GM12878 (cell line): ENCODE measurements at regions not wholly inside any gene's neighbourhood (a gene's known extent, or its start where the extent isn't known, plus 50 kb on each side); places are given as distances from the start of the nearest gene placed in this dataset.

Source experiments
- ATAC-seq: fragments of 200-7000 bp; cut with Tn5 transposase; 3 replicates; pipeline ENCODE4 v1.9.1; 2020; ENCODE audit warnings: mild to moderate bottlenecking, moderate library complexity
- BruUV-seq: library from RNA; stranded (reverse); fragments of 400-500 nt; replicated peaks from 2 replicates; lab custom pipeline; 2021; lab: Mats Ljungman, UMichigan
- CTCF ChIA-PET: fragments of 300-600 bp; sonication (Branson Sonifier 250); formaldehyde crosslinking; extraction: SDS; loops from one replicate; lab custom pipeline; 2021; ENCODE audit warnings: inconsistent platforms; lab: Yijun Ruan, JAX
- POLR2A ChIA-PET: fragments of 350-600 bp; formaldehyde crosslinking; extraction: SDS; loops from one replicate; lab custom pipeline; 2021; ENCODE audit warnings: inconsistent platforms; lab: Charles Lee
- RAD21 ChIA-PET: fragments of 300-600 bp; sonication (Branson Sonifier 250); formaldehyde crosslinking; loops from one replicate; lab custom pipeline; 2023; ENCODE audit warnings: antibody characterized with exemption; ENCODE audit not compliant: unreplicated experiment; lab: Charles Lee
- SMC1A ChIA-PET: fragments of 300-600 bp; sonication (Branson Sonifier 250); formaldehyde crosslinking; loops from one replicate; lab custom pipeline; 2023; ENCODE audit not compliant: unreplicated experiment, uncharacterized antibody; lab: Charles Lee
- DNase-seq: peaks from one replicate; pipeline ENCODE4 v3.0.0-alpha.2; 2011; ENCODE audit warnings: low read depth, low spot score
- FAIRE-seq: peaks from 3 replicates; lab custom pipeline; 2011; peaks lifted over from hg19 to GRCh38; lab: Jason Lieb, UNC
- H2AFZ ChIP-seq: 2 replicates; pipeline ENCODE4 v1.6.0; 2011; ENCODE audit warnings: low read depth, low read length, control low read depth; ENCODE audit not compliant: control insufficient read depth
- H3K27ac ChIP-seq: 2 replicates; pipeline ENCODE4 v1.5.1; 2011; ENCODE audit warnings: control low read depth; ENCODE audit not compliant: control insufficient read depth, insufficient read depth
- H3K27me3 ChIP-seq, 2 experiments: replicated peaks in 1 of 2; 2 replicates each; pipeline versions ENCODE4 v1.6.0 to v1.6.1; 2011; ENCODE audit warnings: low read length in 1 of 2; ENCODE audit not compliant: control insufficient read depth in 2 of 2, insufficient read depth in 2 of 2
- H3K36me3 ChIP-seq, 2 experiments: 2 replicates each; pipeline ENCODE4 v1.5.1; 2011; ENCODE audit warnings: low read length in 1 of 2; ENCODE audit not compliant: control insufficient read depth in 2 of 2, insufficient read depth in 2 of 2
- H3K4me1 ChIP-seq: 2 replicates; pipeline ENCODE4 v1.6.1; 2011; ENCODE audit warnings: mild to moderate bottlenecking, low read length, moderate library complexity, mixed read lengths; ENCODE audit not compliant: control insufficient read depth, insufficient read depth
- H3K4me2 ChIP-seq: 2 replicates; pipeline ENCODE4 v1.6.0; 2011; ENCODE audit warnings: control low read depth; ENCODE audit not compliant: control insufficient read depth, insufficient read depth
- H3K4me3 ChIP-seq: fragments of 200-600 bp; sonication (generic); 2 replicates; pipeline ENCODE4 v1.5.1; 2016
- H3K79me2 ChIP-seq: 2 replicates; pipeline ENCODE4 v1.6.0; 2011; ENCODE audit warnings: low read length; ENCODE audit not compliant: control insufficient read depth, insufficient read depth
- H3K9ac ChIP-seq: 2 replicates; pipeline ENCODE4 v1.8.0; 2011; ENCODE audit warnings: low read length, control low read depth, mixed read lengths; ENCODE audit not compliant: control insufficient read depth, insufficient read depth
- H3K9me3 ChIP-seq: replicated peaks from 3 replicates; pipeline ENCODE4 v1.5.1; 2011; ENCODE audit warnings: mild to moderate bottlenecking, low read length; ENCODE audit not compliant: control insufficient read depth, insufficient read depth
- H4K20me1 ChIP-seq: 2 replicates; pipeline ENCODE4 v1.6.0; 2011; ENCODE audit not compliant: control insufficient read depth, insufficient read depth
- BCL11A ChIP-seq: IDR thresholded peaks from 2 replicates; pipeline ENCODE4 v1.6.1; 2011; ENCODE audit warnings: low read depth, low read length
- BRCA1 ChIP-seq: IDR thresholded peaks from 2 replicates; pipeline ENCODE4 v1.6.1; 2011; ENCODE audit warnings: low read depth, low read length, improper control_type of control experiment
- FOS ChIP-seq: IDR thresholded peaks from 3 replicates; pipeline ENCODE4 v1.6.1; 2011; ENCODE audit warnings: borderline replicate concordance; ENCODE audit not compliant: insufficient read length; ENCODE audit errors: extremely low read depth
- GATAD2B ChIP-seq: fragments of 450-650 bp; conservative IDR thresholded peaks from 2 replicates; pipeline ENCODE4 v1.6.1; 2017; ENCODE audit warnings: low read depth, mild to moderate bottlenecking, moderate library complexity
- HDGF ChIP-seq: fragments of 450-650 bp; IDR thresholded peaks from 2 replicates; pipeline ENCODE4 v1.6.1; 2016; ENCODE audit warnings: antibody characterized with exemption
- IKZF1 ChIP-seq: fragments of 450-650 bp; conservative IDR thresholded peaks from 2 replicates; pipeline ENCODE4 v1.6.1; 2017; ENCODE audit warnings: antibody characterized with exemption, mild to moderate bottlenecking
- KAT2A ChIP-seq: conservative IDR thresholded peaks from 2 replicates; pipeline ENCODE4 v1.6.1; 2011; ENCODE audit warnings: low read depth, low read length; ENCODE audit not compliant: control insufficient read depth
- LARP7 ChIP-seq: fragments of 450-650 bp; IDR thresholded peaks from 2 replicates; pipeline ENCODE4 v1.6.1; 2017; ENCODE audit warnings: mild to moderate bottlenecking
- MEF2A ChIP-seq: IDR thresholded peaks from 2 replicates; pipeline ENCODE4 v1.6.1; 2011; ENCODE audit warnings: low read depth, mild to moderate bottlenecking, low read length, moderate library complexity; ENCODE audit not compliant: insufficient read depth
- NFIC ChIP-seq: IDR thresholded peaks from 2 replicates; pipeline ENCODE4 v1.6.1; 2012; ENCODE audit warnings: low read depth, mild to moderate bottlenecking, inconsistent platforms, low read length, moderate library complexity
- RBBP5 ChIP-seq: fragments of 200-600 bp; sonication (generic); conservative IDR thresholded peaks from 2 replicates; pipeline ENCODE4 v1.6.1; 2016
- SP1 ChIP-seq: IDR thresholded peaks from one replicate; pipeline ENCODE4 v1.6.1; 2011; ENCODE audit warnings: low read depth, low read length
- SUPT20H ChIP-seq: IDR thresholded peaks from 2 replicates; pipeline ENCODE4 v1.6.1; 2011; ENCODE audit warnings: low read depth, mild to moderate bottlenecking, low read length, moderate library complexity, borderline replicate concordance; ENCODE audit not compliant: control insufficient read depth
- WGBS: methylation state at CpG from one replicate; pipeline ENCODE4 v1.1.6; 2016; ENCODE audit warnings: low lambda C conversion rate; ENCODE audit not compliant: insufficient replicate concordance, insufficient coverage; ENCODE audit errors: missing lambda C conversion rate; 5-methylcytosine and 5-hydroxymethylcytosine counted together
- in situ Hi-C: fragments of 300-500 bp; cut with MboI; formaldehyde crosslinking; loops from 9 replicates; pipeline ENCODE4 v1.14.3; 2018; ENCODE audit warnings: mixed read lengths
- intact Hi-C: fragments of 100-400 bp; cut with micrococcal nuclease; formaldehyde crosslinking; loops from one replicate; pipeline ENCODE4 v1.14.2; 2022; ENCODE audit not compliant: unreplicated experiment
- TF ChIP-seq, protein P1 (sequence below): fragments of 450-650 bp; IDR thresholded peaks from 2 replicates; pipeline ENCODE4 v1.6.1; 2016; ENCODE audit warnings: mild to moderate bottlenecking
- TF ChIP-seq, protein P2 (sequence below): fragments of 450-650 bp; IDR thresholded peaks from 2 replicates; pipeline ENCODE4 v1.6.1; 2017; ENCODE audit warnings: mild to moderate bottlenecking

DNA sequence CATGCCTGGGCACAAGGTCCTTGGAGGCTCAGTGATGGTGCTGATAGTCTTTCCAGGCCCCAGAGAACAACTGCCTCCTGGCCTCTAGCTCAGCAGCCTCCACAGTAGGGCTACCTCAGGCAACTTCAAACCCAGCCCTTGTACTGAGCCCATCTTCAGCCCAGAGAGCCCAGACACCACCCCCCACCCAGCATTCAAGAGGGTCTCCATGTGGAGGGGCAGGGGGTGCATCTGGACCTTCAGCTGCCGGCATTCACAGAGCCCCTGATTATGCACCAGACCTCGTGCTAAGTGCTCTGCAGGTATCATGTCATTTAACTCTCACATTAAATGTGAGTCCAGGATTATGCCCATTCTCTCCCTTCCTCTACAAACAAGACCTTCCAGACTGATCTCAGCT is 197.0 kb upstream of the ZC3H12A start:
- Histone ChIP-seq H3K9ac (no peak overlapping the region), H3K4me2 (no peak overlapping the region), H3K79me2 (no peaks in the 10 kb centered on the region), H3K4me3 (no peak overlapping the region), H3K9me3 (no peaks in the 10 kb centered on the region; the same call in 2 of the 3 replicates), H3K4me1 (no peaks in the 10 kb centered on the region), H3K27ac (no peak overlapping the region), H3K36me3 (no peaks in the 10 kb centered on the region), H2AFZ (no peak overlapping the region), H4K20me1 (no peaks in the 10 kb centered on the region), H3K27me3 (no peaks in the 10 kb centered on the region; a peak in 2 of 4 replicates)
- WGBS, result 4% methylated on average over 2 of the region's 2 CpGs
- intact Hi-C loops (no loop called here), in situ Hi-C loops (no loop called here)
- TF ChIP-seq FOS, result no peak
- no peak for TF ChIP-seq IKZF1
- TF ChIP-seq BCL11A, result no peak
- TF ChIP-seq, protein P1, sequence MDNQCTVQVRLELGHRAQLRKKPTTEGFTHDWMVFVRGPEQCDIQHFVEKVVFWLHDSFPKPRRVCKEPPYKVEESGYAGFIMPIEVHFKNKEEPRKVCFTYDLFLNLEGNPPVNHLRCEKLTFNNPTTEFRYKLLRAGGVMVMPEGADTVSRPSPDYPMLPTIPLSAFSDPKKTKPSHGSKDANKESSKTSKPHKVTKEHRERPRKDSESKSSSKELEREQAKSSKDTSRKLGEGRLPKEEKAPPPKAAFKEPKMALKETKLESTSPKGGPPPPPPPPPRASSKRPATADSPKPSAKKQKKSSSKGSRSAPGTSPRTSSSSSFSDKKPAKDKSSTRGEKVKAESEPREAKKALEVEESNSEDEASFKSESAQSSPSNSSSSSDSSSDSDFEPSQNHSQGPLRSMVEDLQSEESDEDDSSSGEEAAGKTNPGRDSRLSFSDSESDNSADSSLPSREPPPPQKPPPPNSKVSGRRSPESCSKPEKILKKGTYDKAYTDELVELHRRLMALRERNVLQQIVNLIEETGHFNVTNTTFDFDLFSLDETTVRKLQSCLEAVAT, result no peak
- TF ChIP-seq BRCA1, result no peak
- TF ChIP-seq NFIC, result no peak
- no peak for TF ChIP-seq KAT2A
- no peak for TF ChIP-seq HDGF
- TF ChIP-seq MEF2A, result no peak
- TF ChIP-seq RBBP5, result no peak
- TF ChIP-seq SP1, result no peak
- TF ChIP-seq GATAD2B, result no peak
- TF ChIP-seq SUPT20H, result no peak
- TF ChIP-seq, protein P2, sequence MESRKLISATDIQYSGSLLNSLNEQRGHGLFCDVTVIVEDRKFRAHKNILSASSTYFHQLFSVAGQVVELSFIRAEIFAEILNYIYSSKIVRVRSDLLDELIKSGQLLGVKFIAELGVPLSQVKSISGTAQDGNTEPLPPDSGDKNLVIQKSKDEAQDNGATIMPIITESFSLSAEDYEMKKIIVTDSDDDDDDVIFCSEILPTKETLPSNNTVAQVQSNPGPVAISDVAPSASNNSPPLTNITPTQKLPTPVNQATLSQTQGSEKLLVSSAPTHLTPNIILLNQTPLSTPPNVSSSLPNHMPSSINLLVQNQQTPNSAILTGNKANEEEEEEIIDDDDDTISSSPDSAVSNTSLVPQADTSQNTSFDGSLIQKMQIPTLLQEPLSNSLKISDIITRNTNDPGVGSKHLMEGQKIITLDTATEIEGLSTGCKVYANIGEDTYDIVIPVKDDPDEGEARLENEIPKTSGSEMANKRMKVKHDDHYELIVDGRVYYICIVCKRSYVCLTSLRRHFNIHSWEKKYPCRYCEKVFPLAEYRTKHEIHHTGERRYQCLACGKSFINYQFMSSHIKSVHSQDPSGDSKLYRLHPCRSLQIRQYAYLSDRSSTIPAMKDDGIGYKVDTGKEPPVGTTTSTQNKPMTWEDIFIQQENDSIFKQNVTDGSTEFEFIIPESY, result no peak
- TF ChIP-seq LARP7, result no peak
- ChIA-PET CTCF (no interaction called here), SMC1A (interaction anchor here (1.2 to 1.8 kb wide), 2 partner anchors 10 to 11 kb away, joined by 3 to 6 read pairs; no protein-coding TSS in a partner anchor), POLR2A (no interaction called here), RAD21 (no interaction called here)
- FAIRE-seq (no peak), ATAC-seq (no peak), DNase-seq (no peak)
- BruUV-seq, result no TSS peak
